Urothelium cell line (cell line): ENCODE measurements at regions not wholly inside any gene's neighbourhood (a gene's known extent, or its start where the extent isn't known, plus 50 kb on each side); places are given as distances from the start of the nearest gene placed in this dataset.
A peak's percentile ranks its signal among the peaks of the same experiment; 100 is the strongest.
"Not testable (repeated sequence)": the region's sequence is repeated elsewhere in the genome, so short reads cannot be mapped to it uniquely, and the experiment has no call there.

Experiments
- DNase-seq: peaks from one replicate; pipeline ENCODE4 v3.0.0; 2011; ENCODE audit warnings: low spot score, mixed read lengths
- FAIRE-seq: peaks from 2 replicates; lab custom pipeline; 2011; peaks lifted over from hg19 to GRCh38; lab: Jason Lieb, UNC

DNA sequence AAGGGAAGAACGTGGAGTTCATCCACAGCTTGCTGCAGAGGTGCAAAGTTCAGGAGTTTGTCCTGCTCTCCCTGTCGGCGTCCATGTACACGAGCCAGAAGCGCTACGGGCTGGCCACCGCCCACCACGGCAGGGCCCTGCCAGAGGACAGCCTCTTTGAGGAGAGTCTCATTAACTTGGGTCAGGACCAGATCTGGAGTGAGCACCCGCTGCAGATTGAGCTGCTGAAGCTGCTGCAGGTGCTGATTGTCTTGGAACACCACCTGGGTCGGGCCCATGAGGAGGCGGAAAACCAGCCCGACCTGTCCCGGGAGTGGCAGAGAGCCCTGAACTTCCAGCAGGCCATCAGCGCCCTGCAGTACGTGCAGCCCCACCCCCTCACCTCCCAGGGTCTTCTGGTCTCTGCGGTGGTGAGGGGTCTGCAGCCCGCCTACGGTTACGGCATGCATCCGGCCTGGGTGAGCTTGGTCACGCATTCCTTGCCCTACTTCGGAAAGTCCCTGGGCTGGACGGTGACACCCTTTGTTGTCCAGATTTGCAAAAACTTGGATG lies 73.8 kb upstream of the MORC3 start:
- DNase-seq (no peak), FAIRE-seq (no peak)

DNA sequence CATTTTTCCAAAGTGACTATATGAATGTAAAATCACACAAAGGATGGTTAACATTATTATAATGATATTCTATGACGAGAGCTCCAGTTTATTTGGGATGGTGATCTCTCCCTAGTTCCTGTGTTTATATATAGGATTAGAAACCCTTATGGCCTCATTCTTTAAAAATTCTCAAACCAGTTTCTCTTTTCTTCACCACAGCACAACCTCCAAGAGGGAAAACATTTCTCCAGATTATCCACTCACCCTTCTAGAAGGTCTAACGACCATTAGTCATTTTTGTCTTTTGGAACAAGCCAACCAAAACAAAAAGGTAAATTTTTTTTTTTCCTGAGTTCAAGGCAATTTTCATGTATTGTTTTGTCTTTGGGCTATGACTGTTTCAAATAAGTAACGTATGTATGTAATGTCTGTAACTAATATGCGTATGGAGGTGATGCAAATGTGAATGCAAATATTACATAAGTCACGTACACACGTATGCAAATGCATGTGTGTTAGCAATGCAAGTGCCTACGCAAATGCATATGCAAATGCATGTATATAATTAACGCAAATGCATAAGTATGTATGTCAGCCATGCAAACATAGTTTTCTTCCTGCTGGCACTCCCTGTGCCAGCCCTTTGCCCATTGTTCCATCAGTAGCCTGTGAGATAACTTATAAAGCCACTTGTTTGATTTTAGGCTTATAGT lies 72.5 kb upstream of the MORC3 start:
- FAIRE-seq: no peak

DNA sequence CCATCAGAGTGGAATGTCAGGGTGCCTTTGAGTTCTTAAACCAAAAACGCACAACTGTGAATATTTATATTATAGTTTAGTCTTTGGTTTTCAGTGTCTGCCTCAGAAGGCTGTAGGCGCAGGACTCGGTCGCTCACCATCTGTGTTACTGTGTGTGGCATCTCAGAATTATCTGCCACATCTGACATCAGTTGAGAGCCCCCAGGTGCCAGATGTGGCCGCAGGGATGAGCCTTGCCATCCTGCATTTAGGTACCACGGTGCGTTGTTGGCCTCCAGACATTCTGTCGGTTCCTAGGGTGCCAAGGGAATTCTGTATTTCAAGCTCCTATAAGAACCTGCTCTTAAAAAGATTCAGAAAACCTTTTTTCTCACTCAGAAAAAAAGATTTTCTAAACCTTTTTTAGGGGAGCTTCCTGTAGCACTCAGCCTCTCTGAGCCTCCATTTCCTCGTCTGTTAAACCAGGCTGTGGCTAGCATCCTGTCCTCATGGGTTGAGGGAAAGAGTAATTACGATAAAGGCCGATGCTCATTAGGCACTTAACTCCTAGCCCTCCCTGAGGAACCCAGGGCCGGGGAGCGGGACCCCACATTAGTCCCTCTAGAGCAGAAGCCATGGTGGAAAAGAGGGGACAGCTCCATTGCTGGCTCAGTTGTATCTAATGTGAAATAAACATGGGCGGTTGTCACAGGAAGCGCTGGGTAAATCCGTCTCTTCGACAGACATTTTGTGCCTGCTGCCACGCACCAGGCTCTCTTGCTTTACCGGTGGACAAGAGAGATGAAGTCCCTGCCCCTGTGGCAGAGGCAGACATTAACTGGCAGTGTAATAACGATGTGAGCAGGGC lies 70.2 kb upstream of the MORC3 start:
- DNase-seq (no peak), FAIRE-seq (no peak)

More for the DNA sequence above, 72.5 kb upstream of the MORC3 start:
- no peak for DNase-seq

DNA sequence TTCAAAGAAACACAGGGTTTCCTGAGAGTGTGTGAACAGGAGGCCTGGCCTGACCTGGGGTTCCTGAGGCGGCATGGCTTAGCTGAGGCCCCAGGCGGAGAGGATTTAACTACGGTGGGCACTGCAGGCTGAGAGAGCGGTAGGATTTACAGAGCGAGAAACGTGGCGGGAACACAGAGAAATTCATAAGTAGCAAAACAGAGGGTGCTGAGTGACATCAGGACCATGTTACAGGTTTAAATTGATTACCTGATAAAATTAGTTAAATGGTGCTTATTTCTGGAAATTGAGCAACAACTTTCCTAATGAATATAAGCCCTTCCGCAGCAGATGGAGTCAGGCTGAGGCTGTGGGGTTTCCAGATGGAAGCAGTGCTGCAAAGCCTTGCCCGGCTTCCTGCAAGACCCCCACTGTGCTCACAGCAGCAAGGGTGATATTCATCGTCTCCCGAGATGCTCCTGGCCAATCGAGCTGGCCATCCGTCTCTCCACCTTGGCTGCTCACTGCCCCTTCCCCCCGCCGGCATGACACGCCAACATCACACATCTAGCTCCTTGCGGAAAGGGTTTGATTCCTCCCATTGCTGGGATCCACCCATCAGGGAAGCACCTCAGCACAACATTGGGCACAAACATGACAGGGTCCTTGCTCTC lies 69.4 kb upstream of the MORC3 start:
- no peak for DNase-seq

DNA sequence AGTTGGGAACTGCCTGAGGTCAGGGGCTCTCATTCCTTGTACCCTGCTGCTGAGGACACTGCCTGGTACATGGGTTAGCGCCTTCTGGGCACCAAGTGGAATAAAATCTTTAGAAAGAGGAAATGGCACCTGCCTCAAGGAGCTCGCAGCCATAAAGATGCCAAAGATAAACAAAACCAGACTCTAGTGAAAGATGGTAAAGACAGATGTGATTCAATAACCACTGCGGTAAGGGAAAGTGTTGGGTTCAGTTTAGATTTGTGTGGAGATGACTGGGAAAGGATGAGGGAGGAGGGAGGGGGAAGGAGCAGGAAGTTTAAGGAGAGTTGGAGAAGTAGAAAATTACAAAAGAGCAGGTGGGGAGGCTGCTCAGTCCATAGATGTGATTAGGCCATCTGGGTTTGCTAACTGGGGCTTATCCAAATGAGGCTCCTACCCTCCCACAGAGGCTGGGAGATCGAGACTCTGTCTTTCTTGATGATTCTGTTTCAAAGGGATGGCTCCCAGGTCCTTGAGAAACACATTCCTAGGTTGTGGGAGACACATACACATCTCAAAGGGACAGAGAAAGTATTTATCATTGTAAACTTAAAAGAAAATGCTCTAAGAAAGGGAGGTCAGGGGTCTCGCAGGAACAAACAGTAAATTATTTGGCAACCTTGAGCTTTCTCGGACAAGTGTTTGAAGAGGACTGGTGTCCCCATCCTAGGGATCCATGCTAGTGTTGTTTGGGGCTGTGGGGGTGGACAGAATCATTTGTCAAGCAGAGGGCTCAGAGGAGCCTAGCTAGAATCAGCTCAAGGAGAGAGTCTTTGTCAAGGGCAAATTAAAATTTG lies 65.7 kb upstream of the MORC3 start:
- no peak for FAIRE-seq
- no peak for DNase-seq

More for the DNA sequence above, 69.4 kb upstream of the MORC3 start:
- FAIRE-seq: no peak

DNA sequence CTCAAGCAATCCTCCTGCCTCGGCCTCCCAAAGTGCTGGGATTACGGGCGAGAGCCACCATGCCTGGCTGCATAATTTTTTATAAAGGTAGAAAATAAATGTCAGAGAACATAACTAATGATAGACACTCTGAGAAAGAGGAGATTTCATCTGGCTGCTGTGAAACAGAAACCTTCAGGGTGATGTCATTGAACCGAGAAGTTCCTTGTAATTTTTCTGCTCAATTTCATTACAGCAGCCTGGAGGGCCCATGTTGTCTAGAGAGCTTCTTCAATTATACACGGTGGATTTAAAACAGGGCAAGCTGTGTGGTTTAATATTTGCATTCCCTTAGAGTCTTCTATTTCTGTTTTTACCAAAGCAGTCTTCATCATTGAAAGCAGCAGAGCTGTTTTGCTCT lies 64.3 kb upstream of the MORC3 start:
- no peak for FAIRE-seq
- DNase-seq: no peak

DNA sequence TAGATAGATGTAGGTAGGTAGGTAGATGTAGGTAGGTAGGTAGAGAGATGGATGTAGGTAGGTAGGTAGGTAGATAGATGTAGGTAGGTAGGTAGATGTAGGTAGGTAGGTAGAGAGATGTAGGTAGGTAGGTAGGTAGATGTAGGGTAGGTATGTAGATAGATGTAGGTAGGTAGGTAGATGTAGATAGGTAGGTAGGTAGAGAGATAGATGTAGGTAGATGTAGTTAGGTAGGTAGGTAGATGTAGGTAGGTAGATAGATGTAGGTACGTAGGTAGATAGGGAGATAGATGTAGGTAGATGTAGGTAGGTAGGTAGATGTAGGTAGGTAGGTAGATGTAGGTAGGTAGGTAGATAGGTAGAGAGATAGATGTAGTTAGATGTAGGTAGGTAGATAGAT lies 62.3 kb upstream of the MORC3 start:
- DNase-seq: no peak
- no peak for FAIRE-seq

DNA sequence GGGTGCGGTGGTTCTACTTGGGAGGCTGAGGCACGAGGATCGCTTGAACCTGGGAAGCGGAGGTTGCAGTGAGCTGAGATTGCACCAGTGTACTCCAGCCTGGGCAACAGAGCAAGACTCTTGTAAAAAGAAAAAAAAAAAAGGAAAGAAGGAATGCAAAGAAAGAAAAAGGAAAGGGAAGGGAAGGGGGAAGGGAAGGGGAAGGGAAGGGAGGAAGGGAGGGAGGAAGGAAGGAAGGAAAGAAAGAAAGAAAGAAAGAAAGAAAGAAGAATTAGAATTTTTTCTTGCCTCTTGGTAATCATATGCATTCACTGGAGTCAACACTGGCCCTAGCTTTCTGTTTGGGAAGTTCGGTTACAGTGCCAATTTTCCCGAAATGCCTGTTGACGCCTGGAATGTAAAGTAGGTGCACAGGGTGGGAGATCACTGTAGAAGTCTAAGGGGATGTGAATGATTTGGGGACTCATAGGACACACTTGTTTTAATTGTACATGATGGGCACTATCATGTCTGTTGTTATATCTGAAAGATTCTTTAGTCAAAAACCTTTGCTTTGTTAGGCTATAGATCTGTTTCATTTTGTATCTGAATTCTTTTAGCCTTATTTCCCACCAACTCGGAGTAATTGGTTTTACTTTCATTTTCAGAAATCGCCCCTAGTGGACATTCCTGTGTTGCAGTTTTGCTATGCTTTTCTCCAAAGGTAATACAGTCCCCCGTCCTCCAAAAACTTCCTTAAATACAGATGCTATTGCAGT lies 59.8 kb upstream of the MORC3 start:
- FAIRE-seq: no peak
- peak; percentile 30 for DNase-seq

DNA sequence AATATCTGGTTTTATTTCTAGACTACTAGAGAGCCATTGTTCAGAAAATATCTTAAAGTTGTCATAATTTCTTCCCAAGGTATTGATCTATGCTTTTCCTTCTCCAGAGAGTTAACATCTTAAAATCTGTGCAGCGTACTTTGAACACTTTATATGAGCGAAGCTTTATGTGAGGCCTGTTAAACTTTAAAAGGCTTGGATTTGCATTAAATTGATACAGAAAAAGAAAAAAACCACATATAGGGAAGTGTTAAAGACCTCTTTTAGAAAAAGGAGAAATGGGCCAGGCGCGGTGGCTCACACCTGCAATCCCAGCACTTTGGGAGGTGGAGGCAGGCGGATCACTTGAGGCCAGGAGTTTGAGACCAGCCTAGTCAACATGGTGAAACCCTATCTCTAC lies 59.2 kb upstream of the MORC3 start:
- DNase-seq (no peak), FAIRE-seq (no peak)

DNA sequence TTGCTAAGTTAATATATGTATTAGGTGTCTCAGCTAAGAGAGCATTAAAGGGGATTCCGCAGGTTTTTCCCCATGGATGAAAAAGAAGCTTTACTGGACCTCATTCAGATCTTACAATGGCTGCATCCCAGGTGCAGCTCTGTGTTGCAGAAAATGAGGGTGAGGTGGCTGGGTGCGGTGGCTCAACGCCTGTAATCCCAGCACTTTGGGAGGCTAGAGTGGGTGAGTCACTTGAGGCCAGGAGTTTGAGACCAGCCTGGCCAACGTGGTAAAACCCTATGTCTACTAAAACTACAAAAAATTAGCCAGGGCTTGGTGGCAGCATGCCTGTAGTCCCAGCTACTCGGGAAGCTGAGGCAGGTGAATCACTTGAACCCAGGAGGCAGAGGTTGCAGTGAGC lies 58.5 kb upstream of the MORC3 start:
- FAIRE-seq: no peak
- DNase-seq: no peak

DNA sequence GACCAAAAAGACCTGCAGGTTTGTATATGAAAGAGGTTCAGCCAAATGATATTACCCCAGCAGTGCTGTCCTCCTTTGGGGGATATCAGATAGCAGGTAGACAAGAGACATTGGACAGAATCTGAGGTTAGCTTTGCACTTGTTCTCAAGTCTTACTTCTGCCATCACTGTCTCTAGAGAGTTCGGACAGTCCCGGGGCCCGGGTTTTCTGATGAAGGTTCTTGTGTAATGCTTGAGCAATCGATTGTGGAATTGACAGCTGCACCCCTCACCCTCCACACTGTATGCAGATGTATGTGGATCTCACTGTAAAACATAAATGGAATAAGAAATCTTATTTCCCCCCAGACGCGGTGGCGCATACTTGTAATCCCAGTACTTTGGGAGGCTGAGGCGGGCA lies 56.2 kb upstream of the MORC3 start:
- FAIRE-seq: no peak

DNA sequence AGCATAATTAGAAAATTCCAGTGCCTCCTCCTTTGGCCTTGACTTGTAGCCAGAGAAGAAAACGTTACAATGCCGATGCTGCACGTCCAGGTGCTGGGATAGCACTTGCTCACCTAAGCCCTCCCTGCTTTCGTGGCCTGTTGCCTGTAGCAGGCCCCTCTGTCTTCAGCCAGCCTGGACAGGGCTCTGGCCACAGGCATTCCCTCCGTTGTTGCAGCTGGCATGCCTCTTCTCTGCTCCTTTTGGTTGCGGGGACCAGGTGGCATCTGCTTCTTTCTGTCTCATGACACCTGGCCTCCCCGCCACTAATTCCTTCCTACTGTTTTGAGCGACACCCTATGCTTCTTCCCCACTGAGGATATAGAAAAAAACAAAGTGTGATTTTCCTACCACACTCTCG lies 54.6 kb upstream of the MORC3 start:
- no peak for FAIRE-seq
- DNase-seq: no peak

More for the DNA sequence above, 56.2 kb upstream of the MORC3 start:
- no peak for DNase-seq

DNA sequence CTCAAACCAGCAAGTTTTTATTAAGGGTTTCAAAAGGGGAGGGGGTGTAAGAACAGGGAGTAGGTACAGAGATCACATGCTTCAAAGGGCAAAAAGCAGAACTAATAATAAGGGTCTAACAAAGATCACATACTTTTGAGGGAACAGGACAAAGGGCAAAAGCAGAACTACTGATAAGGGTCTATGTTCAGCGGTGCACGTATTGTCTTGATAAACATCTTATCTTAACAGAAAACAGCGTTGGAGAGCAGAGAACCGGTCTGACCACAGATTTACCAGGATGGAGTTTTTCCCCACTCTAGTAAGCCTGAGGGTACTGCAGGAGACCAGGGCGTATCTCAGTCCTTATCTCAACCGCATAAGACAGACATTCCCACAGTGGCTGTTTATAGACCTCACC lies 52.2 kb upstream of the MORC3 start:
- FAIRE-seq: not testable (repeated sequence)

DNA sequence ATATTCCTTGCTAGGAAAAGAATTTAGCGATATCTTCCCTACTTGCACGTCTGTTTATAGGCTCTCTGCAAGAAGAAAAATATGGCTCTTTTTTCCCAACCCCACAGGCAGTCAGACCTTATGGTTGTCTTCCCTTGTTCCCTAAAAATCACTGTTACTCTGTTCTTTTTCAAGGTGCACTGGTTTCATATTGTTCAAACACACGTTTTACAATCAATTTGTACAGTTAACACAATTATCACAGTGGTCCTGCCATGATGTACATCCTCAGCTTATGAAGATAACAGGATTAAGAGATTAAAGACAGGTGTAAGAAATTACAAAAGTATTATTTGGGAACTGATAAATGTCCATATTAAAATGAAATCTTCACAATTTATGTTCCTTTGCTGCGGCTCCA lies 51.7 kb upstream of the MORC3 start:
- not testable (repeated sequence) for FAIRE-seq, DNase-seq

More for the DNA sequence above, 52.2 kb upstream of the MORC3 start:
- not testable (repeated sequence) for DNase-seq
